GM21576 (cell line): ENCODE measurements at regions not wholly inside any gene's neighbourhood (a gene's known extent, or its start where the extent isn't known, plus 50 kb on each side); places are given as distances from the start of the nearest gene placed in this dataset.
"Not testable (repeated sequence)": the region's sequence is repeated elsewhere in the genome, so short reads cannot be mapped to it uniquely, and the experiment has no call there.

Source experiments
- ATAC-seq: cut with Tn5 transposase; IDR thresholded peaks from one replicate; pipeline ENCODE4 v1.9.1; 2021; ENCODE audit warnings: mild to moderate bottlenecking, moderate library complexity; ENCODE audit not compliant: unreplicated experiment

GRCh38 chr5:107011605-107012004 lies 659.1 kb downstream of the EFNA5 start:
- no peak for ATAC-seq

- ATAC-seq = no peak
These were observed 660.7 kb downstream of the EFNA5 start for GRCh38 chr5:107010060-107010459.

GRCh38 chr5:107005653-107006052 lies 665.1 kb downstream of the EFNA5 start:
- no peak for ATAC-seq

- no peak for ATAC-seq
These were observed 665.6 kb downstream of the EFNA5 start for GRCh38 chr5:107005161-107005560.

- no peak for ATAC-seq
These were observed 668.6 kb downstream of the EFNA5 start for GRCh38 chr5:107002115-107002514.

- ATAC-seq = not testable (repeated sequence)
These were observed 671.2 kb downstream of the EFNA5 start for GRCh38 chr5:106999506-106999905.

GRCh38 chr5:106986006-106986405 lies 684.7 kb downstream of the EFNA5 start:
- no peak for ATAC-seq

GRCh38 chr5:106985174-106985573 lies 685.6 kb downstream of the EFNA5 start:
- ATAC-seq = no peak

- ATAC-seq = not testable (repeated sequence)
These were observed 691.6 kb downstream of the EFNA5 start for GRCh38 chr5:106979178-106979577.

- ATAC-seq = not testable (repeated sequence)
These were observed 692.1 kb downstream of the EFNA5 start for GRCh38 chr5:106978582-106979165.

GRCh38 chr5:106976363-106976762 lies 694.4 kb downstream of the EFNA5 start:
- no peak for ATAC-seq

GRCh38 chr5:106974272-106974671 lies 696.5 kb downstream of the EFNA5 start:
- ATAC-seq = no peak

GRCh38 chr5:106966686-106967315 lies 703.9 kb downstream of the EFNA5 start:
- ATAC-seq = no peak

GRCh38 chr5:106964132-106964531 lies 706.6 kb downstream of the EFNA5 start:
- ATAC-seq = no peak

GRCh38 chr5:106963630-106964029 lies 707.1 kb downstream of the EFNA5 start:
- no peak for ATAC-seq

- ATAC-seq = no peak
These were observed 708.1 kb downstream of the EFNA5 start for GRCh38 chr5:106962464-106963230.

- no peak for ATAC-seq
These were observed 711.4 kb downstream of the EFNA5 start for GRCh38 chr5:106959387-106959786.

- ATAC-seq = no peak
These were observed 713.4 kb downstream of the EFNA5 start for GRCh38 chr5:106957336-106957735.

GRCh38 chr5:106956886-106957285 lies 713.9 kb downstream of the EFNA5 start:
- ATAC-seq = no peak

- ATAC-seq = no peak
These were observed 714.5 kb downstream of the EFNA5 start for GRCh38 chr5:106956187-106956586.

GRCh38 chr5:106940986-106941385 lies 729.8 kb downstream of the EFNA5 start:
- no peak for ATAC-seq

- ATAC-seq = no peak
These were observed 730.4 kb downstream of the EFNA5 start for GRCh38 chr5:106940301-106940846.
